Right lobe of liver (tissue), 6 donors: ENCODE measurements at regions not wholly inside any gene's neighbourhood (a gene's known extent, or its start where the extent isn't known, plus 50 kb on each side); places are given as distances from the start of the nearest gene placed in this dataset.

Experiments used
- ATAC-seq, 4 donors: fragments of 200-7000 bp; cut with Tn5 transposase; one replicate each; pipeline ENCODE4 v1.9.1; 2020; ENCODE audit warnings: mild to moderate bottlenecking in 4 of 4, moderate library complexity in 4 of 4
- DNase-seq, 3 donors: peaks; one replicate each; pipeline ENCODE4 v3.0.0-alpha.2; 2020
- H3K27ac ChIP-seq, 3 donors: fragments of 200-600 bp; one replicate each; pipeline ENCODE4 v1.8.0; 2022
- H3K27me3 ChIP-seq, 2 donors: fragments of 200-600 bp; one replicate each; pipeline ENCODE4 v1.8.0; 2022
- H3K36me3 ChIP-seq, 4 donors: fragments of 200-600 bp; sonication (generic) in 1 of 4; one replicate each; pipeline versions ENCODE4 v1.5.1 to v1.8.0; 2017 to 2022; ENCODE audit warnings: control low read depth in 1 of 4
- H3K4me1 ChIP-seq, 4 donors: fragments of 200-600 bp; sonication (generic) in 1 of 4; one replicate each; pipeline versions ENCODE4 v1.5.1 to v1.8.0; 2017 to 2022; ENCODE audit warnings: control low read depth in 1 of 4
- H3K4me3 ChIP-seq, 3 donors: fragments of 200-600 bp; one replicate each; pipeline ENCODE4 v1.8.0; 2022
- H3K9me3 ChIP-seq, 4 donors: fragments of 200-600 bp; sonication (generic) in 1 of 4; one replicate each; pipeline versions ENCODE4 v1.5.1 to v1.8.0; 2017 to 2022; ENCODE audit warnings: control low read depth in 1 of 4
- CTCF ChIP-seq, 4 donors: fragments of 200-600 bp in 3 of 4; fragments of 450-650 bp in 1 of 4; IDR thresholded peaks; one replicate each; pipeline versions ENCODE4 v1.5.1 to v1.8.0; 2016 to 2022; ENCODE audit warnings: antibody characterized with exemption in 4 of 4, mild to moderate bottlenecking in 2 of 4
- POLR2A ChIP-seq: fragments of 450-650 bp; IDR thresholded peaks from one replicate; pipeline ENCODE4 v1.6.1; 2017; ENCODE audit warnings: antibody characterized with exemption, mild to moderate bottlenecking
- WGBS: methylation state at CpG from one replicate; pipeline ENCODE4 v1.1.6; 2018; ENCODE audit warnings: low coverage, low lambda C conversion rate; ENCODE audit not compliant: insufficient coverage; ENCODE audit errors: missing lambda C conversion rate; 5-methylcytosine and 5-hydroxymethylcytosine counted together
- intact Hi-C, 2 donors: fragments of 100-400 bp; cut with DNase I; formaldehyde crosslinking; loops; one replicate each; pipeline versions ENCODE4 v1.11.2 to v1.14.1; 2022
- donor health status: DM: no; HTN: yes; CAD: no.
- donor health status: DM: no; HTN: no; CAD: no.
- donor health status: DM: no; HTN: no; CAD: no.
- donor health status: DM: no; HTN: yes; CAD: no.
- donor health status: DM: no; HTN: yes; CAD: no.

- DNase-seq = no peak
- WGBS = 46% methylated on average over 20 of the region's 20 CpGs
- TF ChIP-seq POLR2A = no peak
- no peak for TF ChIP-seq CTCF (IDR thresholded peaks at IDR 0.05)
- intact Hi-C loops = no loop called here
- Histone ChIP-seq H3K4me3 (no peak overlapping the region), H3K36me3 (no peaks in the 10 kb centered on the region), H3K27me3 (no peaks in the 10 kb centered on the region), H3K27ac (no peak overlapping the region), H3K9me3 (no peaks in the 10 kb centered on the region), H3K4me1 (no peaks in the 10 kb centered on the region)
- no peak for ATAC-seq
Observed at GRCh38 chr18:73715210-73715670, 432.4 kb downstream of the FBXO15 start.

GRCh38 chr18:73714466-73714865 lies 433.2 kb downstream of the FBXO15 start:
- no peaks in the 10 kb centered on the region for H3K36me3 ChIP-seq
- no peak for TF ChIP-seq CTCF (IDR thresholded peaks at IDR 0.05)
- no peak for TF ChIP-seq POLR2A
- intact Hi-C loops = no loop called here
- WGBS = 48% methylated on average over 6 of the region's 6 CpGs
- H3K27ac ChIP-seq = no peak overlapping the region
- no peaks in the 10 kb centered on the region for H3K9me3 ChIP-seq
- no peak overlapping the region for H3K4me3 ChIP-seq
- DNase-seq (no peak), ATAC-seq (no peak)
- no peaks in the 10 kb centered on the region for H3K4me1 ChIP-seq
- no peaks in the 10 kb centered on the region for H3K27me3 ChIP-seq

GRCh38 chr18:73711256-73711655 lies 436.4 kb downstream of the FBXO15 start:
- intact Hi-C loops = no loop called here
- Histone ChIP-seq H3K9me3 (no peaks in the 10 kb centered on the region), H3K27me3 (no peaks in the 10 kb centered on the region), H3K4me1 (no peaks in the 10 kb centered on the region), H3K4me3 (no peak overlapping the region), H3K36me3 (no peaks in the 10 kb centered on the region), H3K27ac (no peak overlapping the region)
- TF ChIP-seq CTCF (IDR thresholded peaks at IDR 0.05) (no peak), POLR2A (no peak)
- WGBS = 34% methylated on average over 2 of the region's 2 CpGs
- no peak for DNase-seq
- no peak for ATAC-seq

GRCh38 chr18:73708591-73708990 lies 439.0 kb downstream of the FBXO15 start:
- H3K9me3 ChIP-seq = no peaks in the 10 kb centered on the region
- no peaks in the 10 kb centered on the region for H3K27me3 ChIP-seq
- H3K4me3 ChIP-seq = no peak overlapping the region
- ATAC-seq (no peak), DNase-seq (no peak)
- no peaks in the 10 kb centered on the region for H3K4me1 ChIP-seq
- intact Hi-C loops = no loop called here
- WGBS = 70% methylated on average over 5 of the region's 5 CpGs
- TF ChIP-seq CTCF (IDR thresholded peaks at IDR 0.05) (no peak), POLR2A (no peak)
- H3K36me3 ChIP-seq = no peaks in the 10 kb centered on the region
- H3K27ac ChIP-seq = no peak overlapping the region

GRCh38 chr18:73707035-73707434 lies 440.6 kb downstream of the FBXO15 start:
- TF ChIP-seq CTCF (IDR thresholded peaks at IDR 0.05) = no peak
- TF ChIP-seq POLR2A = no peak

More at GRCh38 chr18:73707035-73707434, 440.6 kb downstream of the FBXO15 start:
- 57% methylated on average over 1 of the region's 1 CpG for WGBS
- intact Hi-C loops = no loop called here
- Histone ChIP-seq H3K36me3 (no peaks in the 10 kb centered on the region), H3K27ac (no peak overlapping the region), H3K4me3 (no peak overlapping the region), H3K9me3 (no peaks in the 10 kb centered on the region), H3K4me1 (no peaks in the 10 kb centered on the region), H3K27me3 (no peaks in the 10 kb centered on the region)
- no peak for DNase-seq
- no peak for ATAC-seq
